ENCODE measurements at regions not wholly inside any gene's neighbourhood (a gene's known extent, or its start where the extent isn't known, plus 50 kb on each side); places are given as distances from the start of the nearest gene placed in this dataset.
A peak's percentile ranks its signal among the peaks of the same experiment; 100 is the strongest.

- DNase-seq (ENCODE audit: low spot score): no peak
- Histone ChIP-seq H3K4me3 (ENCODE audit: low read depth in 1 of 3, low read length in 3 of 3) (no peak overlapping the region), H3K36me3 (ENCODE audit: control insufficient read depth in 4 of 4, insufficient read depth in 3 of 4, low read depth in 1 of 4, low read length in 3 of 4) (no peaks in the 10 kb centered on the region), H3K27ac (ENCODE audit: low read depth in 1 of 2, low read length in 2 of 2) (no peak overlapping the region), H3K9ac (ENCODE audit: low read depth in 1 of 2, low read length in 2 of 2) (no peak overlapping the region), H3K27me3 (ENCODE audit: control insufficient read depth in 4 of 4, insufficient read depth in 4 of 4, low read length in 3 of 4) (no peaks in the 10 kb centered on the region), H3K4me1 (ENCODE audit: control insufficient read depth in 4 of 4, insufficient read depth in 4 of 4, low read length in 3 of 4) (no peaks in the 10 kb centered on the region), H3K9me3 (ENCODE audit: control insufficient read depth in 4 of 4, low read length in 3 of 4) (no peaks in the 10 kb centered on the region)
- WGBS: 77% methylated on average over 7 of the region's 7 CpGs
- TF ChIP-seq RXRA (IDR thresholded peaks at IDR 0.05): no peak
- TF ChIP-seq JUND (IDR thresholded peaks at IDR 0.05): no peak
- TF ChIP-seq HNF4A (conservative IDR thresholded peaks at IDR 0.05): no peak
- no peak for TF ChIP-seq CTCF (IDR thresholded peaks at IDR 0.05; ENCODE audit: low read depth, low read length, missing input control)
- no peak for TF ChIP-seq FOXA2 (IDR thresholded peaks at IDR 0.05)
Measured at GRCh38 chr1:36605942-36606640, 123.4 kb upstream of the CSF3R start.

GRCh38 chr1:36603461-36603860, 120.7 kb upstream of the CSF3R start:
- DNase-seq (ENCODE audit: low spot score): no peak
- Histone ChIP-seq H3K9ac (ENCODE audit: low read depth in 1 of 2, low read length in 2 of 2) (no peak overlapping the region), H3K36me3 (ENCODE audit: control insufficient read depth in 4 of 4, insufficient read depth in 3 of 4, low read depth in 1 of 4, low read length in 3 of 4) (no peaks in the 10 kb centered on the region), H3K27ac (ENCODE audit: low read depth in 1 of 2, low read length in 2 of 2) (no peak overlapping the region), H3K9me3 (ENCODE audit: control insufficient read depth in 4 of 4, low read length in 3 of 4) (no peaks in the 10 kb centered on the region), H3K27me3 (ENCODE audit: control insufficient read depth in 4 of 4, insufficient read depth in 4 of 4, low read length in 3 of 4) (no peaks in the 10 kb centered on the region), H3K4me1 (ENCODE audit: control insufficient read depth in 4 of 4, insufficient read depth in 4 of 4, low read length in 3 of 4) (no peaks in the 10 kb centered on the region), H3K4me3 (ENCODE audit: low read depth in 1 of 3, low read length in 3 of 3) (no peak overlapping the region)
- WGBS: 77% methylated on average over 3 of the region's 3 CpGs
- TF ChIP-seq REST (IDR thresholded peaks at IDR 0.05) (peak; percentile 94), NR2F2 (IDR thresholded peaks at IDR 0.05) (no peak), RXRA (IDR thresholded peaks at IDR 0.05) (no peak), EGR1 (IDR thresholded peaks at IDR 0.05; ENCODE audit: low read depth in 2 of 2) (no peak), FOXA2 (IDR thresholded peaks at IDR 0.05) (no peak), HNF4G (IDR thresholded peaks at IDR 0.05) (no peak)

- no peaks in the 10 kb centered on the region for H3K4me1 ChIP-seq (ENCODE audit: control insufficient read depth in 4 of 4, insufficient read depth in 4 of 4, low read length in 3 of 4)
- H3K27me3 ChIP-seq (ENCODE audit: control insufficient read depth in 4 of 4, insufficient read depth in 4 of 4, low read length in 3 of 4): no peaks in the 10 kb centered on the region
- H3K4me3 ChIP-seq (ENCODE audit: low read depth in 1 of 3, low read length in 3 of 3): no peak overlapping the region
- H3K9ac ChIP-seq (ENCODE audit: low read depth in 1 of 2, low read length in 2 of 2): no peak overlapping the region
- WGBS: 75% methylated on average over 4 of the region's 4 CpGs
- no peaks in the 10 kb centered on the region for H3K9me3 ChIP-seq (ENCODE audit: control insufficient read depth in 4 of 4, low read length in 3 of 4)
- H3K27ac ChIP-seq (ENCODE audit: low read depth in 1 of 2, low read length in 2 of 2): no peak overlapping the region
- no peak for DNase-seq (ENCODE audit: low spot score)
- TF ChIP-seq FOXA1 (IDR thresholded peaks at IDR 0.05) (no peak), RXRA (IDR thresholded peaks at IDR 0.05) (no peak), SP1 (IDR thresholded peaks at IDR 0.05) (no peak), HNF4G (IDR thresholded peaks at IDR 0.05) (no peak), FOXA2 (IDR thresholded peaks at IDR 0.05) (no peak), TAF1 (conservative IDR thresholded peaks at IDR 0.05) (no peak), GABPA (IDR thresholded peaks at IDR 0.05 in 1 of 2, conservative IDR thresholded peaks at IDR 0.05 in 1 of 2) (no peak), ATF3 (IDR thresholded peaks at IDR 0.05) (no peak), CTCF (IDR thresholded peaks at IDR 0.05; ENCODE audit: low read depth, low read length, missing input control) (no peak), EGR1 (IDR thresholded peaks at IDR 0.05; ENCODE audit: low read depth in 2 of 2) (no peak), JUND (IDR thresholded peaks at IDR 0.05) (no peak), HNF4A (conservative IDR thresholded peaks at IDR 0.05) (no peak), YY1 (IDR thresholded peaks at IDR 0.05) (no peak)
- H3K36me3 ChIP-seq (ENCODE audit: control insufficient read depth in 4 of 4, insufficient read depth in 3 of 4, low read depth in 1 of 4, low read length in 3 of 4): no peaks in the 10 kb centered on the region
Measured at GRCh38 chr1:36602184-36602583, 119.5 kb upstream of the CSF3R start.

Measured in liver (tissue), 8 donors.